EL (cell line): ENCODE measurements at regions not wholly inside any gene's neighbourhood (a gene's known extent, or its start where the extent isn't known, plus 50 kb on each side); places are given as distances from the start of the nearest gene placed in this dataset.
"Not testable (repeated sequence)": the region's sequence is repeated elsewhere in the genome, so short reads cannot be mapped to it uniquely, and the experiment has no call there.

Source experiments
- DNase-seq: peaks from one replicate; pipeline ENCODE4 v3.0.0-alpha.2; 2016

DNA sequence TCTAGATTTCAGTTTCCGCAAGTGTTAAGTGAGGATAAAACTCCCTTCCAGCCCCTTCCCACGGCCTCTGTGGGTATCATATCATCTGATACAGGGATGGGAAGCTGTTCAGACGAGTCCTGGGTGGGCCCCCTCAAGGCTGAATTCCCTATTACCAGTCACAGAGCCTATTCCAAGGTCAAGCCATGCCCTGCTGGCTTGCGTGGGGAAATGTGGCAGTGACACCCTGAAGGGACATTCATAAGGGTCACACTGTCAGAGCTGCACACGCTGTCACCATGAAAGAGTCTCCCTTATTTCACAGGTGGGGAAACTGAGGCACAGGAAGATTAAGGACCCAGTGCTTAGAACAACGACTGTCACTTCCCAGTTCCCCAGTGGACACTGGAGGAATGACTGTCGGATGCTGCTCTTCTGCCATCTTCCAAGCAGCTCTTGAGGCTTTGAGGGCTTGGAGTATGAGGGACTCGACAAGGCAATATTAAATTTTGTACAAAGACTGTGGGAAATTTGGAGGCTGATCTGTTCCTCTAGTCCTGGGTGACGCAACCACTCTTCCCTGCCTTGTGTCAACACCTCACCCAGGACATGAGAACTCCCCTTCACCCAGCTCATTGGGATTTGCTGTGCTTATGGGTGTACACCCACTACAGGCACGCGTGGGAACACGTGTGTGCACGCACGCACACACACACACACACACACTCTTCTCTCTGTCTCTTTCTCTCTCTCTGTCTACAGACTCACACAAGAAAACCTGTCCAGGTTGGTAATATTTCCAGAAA is 386.0 kb downstream of the RPS24 start:
- DNase-seq, result no peak

DNA sequence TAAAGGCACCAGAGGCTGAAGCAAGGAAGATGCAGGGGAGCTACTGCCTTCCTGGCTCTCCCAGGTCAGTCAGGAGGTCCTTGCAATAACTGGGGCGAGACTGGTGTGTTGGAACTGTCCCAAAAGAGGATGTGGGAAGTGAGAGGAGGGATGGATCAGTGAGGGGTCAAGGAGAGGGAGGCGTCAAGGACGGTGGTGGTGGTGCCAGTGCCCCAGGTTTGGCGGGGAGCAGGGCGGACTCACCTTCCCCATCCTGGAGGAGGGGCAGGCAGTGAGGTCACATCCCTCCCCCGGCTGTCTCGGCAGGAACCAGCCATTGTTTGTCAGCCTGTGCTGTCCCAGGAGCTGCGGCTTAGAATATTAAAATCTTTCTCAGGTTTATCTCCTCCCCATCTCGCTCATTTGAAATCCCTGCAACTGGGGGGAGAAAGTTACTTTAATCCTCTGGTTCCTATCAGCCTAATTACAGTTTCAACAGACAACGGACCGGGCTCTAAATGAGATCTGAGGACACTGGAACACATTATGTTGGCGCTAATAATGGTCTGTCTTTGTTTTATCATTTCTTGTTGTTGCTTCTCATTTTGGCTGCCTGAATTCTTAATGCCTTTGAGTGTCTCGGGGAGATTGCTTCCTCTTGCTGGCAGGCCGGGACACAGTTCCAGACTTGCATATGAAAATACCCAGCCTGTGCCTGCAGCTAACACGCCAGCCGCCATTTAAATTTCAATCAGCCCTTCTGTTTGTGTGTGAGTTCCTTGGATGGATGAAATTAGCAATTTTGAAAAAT is 387.5 kb downstream of the RPS24 start:
- no peak for DNase-seq

DNA sequence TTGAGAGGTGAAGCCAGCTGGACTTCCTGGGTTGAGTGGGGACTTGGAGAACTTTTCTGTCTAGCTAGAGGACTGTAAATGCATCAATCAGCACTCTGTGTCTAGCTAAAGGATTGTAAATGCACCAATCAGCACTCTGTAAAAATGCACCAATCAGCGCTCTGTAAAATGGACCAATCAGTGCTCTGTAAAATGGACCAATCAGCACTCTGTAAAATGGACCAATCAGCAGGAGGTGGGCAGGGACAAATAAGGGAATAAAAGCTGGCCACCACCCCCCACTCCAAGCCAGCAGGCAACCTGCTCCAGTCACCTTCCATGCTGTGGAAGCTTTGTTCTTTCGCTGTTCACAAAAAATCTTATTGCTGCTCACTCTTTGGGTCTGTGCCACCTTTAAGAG is 390.4 kb downstream of the RPS24 start:
- not testable (repeated sequence) for DNase-seq

DNA sequence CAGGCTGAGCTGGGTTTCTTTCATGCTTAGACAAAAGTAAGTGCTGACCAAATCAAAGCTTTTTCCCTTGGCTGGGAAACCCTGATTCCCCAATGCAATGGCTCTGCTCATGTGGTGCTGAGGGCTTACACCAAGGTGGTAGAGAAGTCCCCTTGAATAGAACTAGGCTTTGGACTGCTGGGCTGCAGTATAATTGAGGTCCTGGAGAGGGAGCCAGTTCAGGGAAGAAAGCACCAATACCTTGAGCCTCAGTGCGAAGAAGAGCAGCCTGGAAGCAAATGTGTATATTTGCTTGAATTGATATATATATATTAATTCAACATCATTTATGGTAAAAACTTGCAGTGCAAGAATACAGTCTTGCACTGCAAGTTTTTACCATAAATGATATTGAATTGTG is 391.1 kb downstream of the RPS24 start:
- DNase-seq, result no peak

DNA sequence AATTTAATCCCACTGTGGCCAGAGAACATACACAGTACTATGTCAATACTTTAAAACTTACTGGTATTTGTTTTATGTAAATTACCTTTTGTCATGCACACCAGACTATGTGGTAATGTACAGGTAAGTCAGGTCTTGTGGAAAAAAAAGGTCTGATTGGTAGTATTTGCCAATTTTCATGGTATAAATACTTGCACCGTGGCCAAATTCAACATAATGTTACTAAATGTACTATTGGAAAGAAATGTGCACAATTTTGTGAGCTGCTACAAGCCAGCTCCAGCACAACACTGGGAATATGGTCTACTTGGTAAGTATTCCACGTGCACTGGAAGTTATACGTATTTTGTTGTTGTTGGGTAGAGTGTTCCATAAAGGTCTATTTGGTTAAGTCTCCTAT is 392.5 kb downstream of the RPS24 start:
- no peak for DNase-seq

DNA sequence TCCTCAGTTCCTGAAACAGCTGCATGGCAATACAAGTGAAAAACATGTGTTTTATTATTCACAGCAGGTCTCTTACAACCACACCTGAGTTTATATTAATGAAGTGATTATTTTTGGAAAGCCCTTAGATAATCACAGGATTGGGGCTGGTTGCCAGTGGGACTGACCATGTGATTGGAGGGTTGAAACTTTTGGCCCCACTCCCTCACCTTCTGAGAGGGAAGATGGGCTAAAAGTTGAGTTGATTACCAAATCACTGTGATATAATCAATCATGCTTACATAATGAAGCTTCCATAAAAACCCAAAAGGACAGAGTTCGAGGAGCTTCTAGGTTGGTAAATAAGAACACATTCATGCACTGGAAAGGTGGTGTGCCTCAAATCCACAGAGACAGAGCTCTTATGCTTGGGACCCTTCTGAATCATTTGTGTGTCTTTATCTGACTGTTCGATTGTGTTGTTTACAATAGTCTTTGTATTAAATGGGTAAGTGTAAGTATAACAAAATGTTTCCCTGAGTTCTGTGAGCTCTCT is 393.9 kb downstream of the RPS24 start:
- no peak for DNase-seq

DNA sequence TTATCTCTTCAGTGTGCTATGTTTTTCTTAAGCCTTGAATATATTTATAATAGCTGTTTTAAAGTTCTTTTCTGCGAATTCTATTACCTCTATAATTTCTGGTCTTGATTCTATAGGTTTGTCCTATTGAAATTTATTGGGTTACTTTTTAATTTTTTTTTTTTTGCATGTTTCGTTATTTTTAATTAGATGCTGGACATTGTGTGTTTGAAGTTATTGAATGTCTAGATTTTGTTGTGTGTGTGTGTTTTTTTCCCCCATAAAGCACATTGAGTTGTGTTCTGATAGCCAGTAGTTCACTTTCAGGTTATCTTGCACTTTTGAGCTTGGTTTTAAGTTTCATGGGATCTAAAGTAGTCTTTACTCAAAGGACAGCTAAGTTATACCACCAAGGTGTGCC is 394.9 kb downstream of the RPS24 start:
- no peak for DNase-seq

DNA sequence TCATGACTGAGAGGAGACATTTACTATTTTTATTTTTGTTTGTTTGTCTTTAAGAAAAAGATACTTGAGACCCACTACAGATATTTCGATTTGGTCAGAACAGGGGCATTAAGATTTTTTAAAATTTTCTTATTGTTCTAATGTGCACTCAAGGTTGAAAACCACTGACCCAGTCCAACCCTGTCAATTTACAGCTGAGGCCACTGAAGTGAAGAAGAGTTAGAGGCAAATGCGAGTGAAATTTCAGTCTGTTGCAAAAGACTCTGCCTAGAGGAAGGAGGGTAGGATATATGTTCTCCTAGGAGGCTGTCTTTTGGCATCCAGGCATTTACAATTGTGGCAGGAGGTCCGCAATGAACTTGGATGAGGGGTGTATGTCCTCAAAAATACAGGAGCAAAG is 396.3 kb downstream of the RPS24 start:
- DNase-seq, result no peak

DNA sequence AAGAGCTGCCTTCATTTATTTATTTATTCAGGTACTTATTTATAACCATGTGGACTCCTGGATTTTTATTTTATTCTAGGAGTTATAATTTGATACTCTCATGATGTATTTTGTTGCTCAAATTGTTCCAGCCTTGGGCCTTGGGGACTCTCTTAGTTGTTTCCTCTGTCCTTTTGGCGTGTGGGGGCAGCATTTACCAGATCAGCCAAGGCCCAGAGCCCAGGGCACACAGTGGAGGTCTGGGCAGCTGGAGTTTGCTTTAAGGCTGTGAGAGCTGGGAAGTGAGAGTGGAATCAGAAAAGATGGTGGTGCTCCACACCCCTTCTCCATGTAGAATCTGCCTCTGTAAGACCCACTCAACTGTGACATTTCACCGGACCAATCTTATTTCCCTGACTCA is 398.9 kb downstream of the RPS24 start:
- DNase-seq, result no peak

DNA sequence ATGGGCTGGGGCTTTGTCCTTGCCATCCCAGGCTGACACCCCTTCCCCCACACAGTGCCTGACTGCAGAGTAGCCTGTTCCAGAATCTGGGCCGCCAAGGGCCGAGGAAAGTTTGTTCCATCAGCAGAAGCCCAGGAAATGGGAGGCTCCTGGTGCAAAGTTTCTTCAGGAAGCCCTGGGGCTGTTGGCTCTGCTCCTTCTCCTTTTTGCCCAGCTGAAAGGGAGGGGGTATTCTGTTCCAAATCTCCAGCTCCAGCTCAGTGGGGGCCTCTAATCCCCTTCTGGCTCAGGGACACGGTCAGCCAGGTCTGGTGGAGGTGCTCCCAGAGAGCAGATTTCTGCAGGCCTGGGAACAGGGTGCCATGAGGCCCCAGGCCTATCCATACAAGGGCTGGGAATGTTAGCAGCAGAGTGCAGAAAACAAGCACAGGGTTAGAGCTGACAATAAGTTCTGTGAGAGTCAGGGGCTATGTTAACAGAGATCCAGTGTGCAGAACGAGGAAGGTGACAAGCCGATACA is 399.5 kb downstream of the RPS24 start:
- no peak for DNase-seq

DNA sequence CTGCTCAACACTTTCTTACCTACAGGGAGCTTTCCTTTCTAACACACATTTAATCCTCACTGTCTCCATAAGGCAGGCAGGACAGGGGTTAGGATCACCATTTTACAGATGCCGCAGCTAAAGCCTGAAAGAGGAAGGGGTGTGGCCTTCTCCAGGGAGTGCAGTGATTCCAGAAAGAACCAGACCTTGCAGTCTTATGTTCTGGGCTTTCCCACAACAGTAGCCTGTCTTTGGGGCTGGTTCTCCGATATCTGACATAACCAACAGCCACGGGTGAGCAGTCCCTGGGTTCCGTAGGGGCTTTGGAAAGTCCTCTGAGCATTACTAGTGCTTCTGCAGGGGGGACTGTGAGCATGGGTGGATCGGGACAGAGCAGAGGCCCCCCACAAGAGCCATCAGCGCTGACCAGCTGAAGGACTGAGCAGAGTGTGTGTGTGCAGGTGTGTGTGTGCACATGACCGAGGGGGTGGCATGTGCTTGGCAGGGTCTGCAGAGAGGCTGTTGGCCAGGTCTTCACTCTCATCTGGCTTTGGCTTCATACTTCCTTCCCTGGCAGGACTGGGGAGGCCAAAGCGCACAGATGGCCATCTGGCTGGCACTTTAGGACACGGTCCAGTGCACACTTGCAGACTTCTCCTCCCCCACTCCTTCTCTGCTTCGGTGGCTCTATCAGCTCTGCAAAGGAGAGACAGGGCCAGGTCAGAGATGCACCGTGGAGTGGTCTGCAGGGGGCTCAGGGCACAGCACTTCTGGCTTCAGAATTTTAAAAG is 400.3 kb downstream of the RPS24 start:
- no peak for DNase-seq

DNA sequence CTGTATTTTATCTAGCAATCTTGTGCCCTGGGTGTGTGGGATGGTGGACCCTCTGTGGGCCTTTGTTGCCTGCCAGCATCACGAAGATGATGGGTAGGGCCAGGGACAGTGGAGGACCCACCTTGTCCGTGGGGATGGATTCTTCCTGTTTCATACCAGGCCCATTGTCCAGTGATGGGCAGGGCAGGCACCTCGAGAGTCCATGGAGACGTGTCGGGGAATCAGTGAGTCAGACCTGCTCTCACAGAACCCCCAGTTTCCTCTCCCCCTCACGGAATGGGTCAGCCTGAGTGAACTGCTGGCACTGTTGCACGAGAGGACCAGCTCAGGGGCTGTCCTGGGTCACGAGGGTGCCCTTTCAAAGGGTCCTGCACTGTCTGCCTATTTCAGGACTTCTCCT is 401.2 kb downstream of the RPS24 start:
- DNase-seq, result no peak

DNA sequence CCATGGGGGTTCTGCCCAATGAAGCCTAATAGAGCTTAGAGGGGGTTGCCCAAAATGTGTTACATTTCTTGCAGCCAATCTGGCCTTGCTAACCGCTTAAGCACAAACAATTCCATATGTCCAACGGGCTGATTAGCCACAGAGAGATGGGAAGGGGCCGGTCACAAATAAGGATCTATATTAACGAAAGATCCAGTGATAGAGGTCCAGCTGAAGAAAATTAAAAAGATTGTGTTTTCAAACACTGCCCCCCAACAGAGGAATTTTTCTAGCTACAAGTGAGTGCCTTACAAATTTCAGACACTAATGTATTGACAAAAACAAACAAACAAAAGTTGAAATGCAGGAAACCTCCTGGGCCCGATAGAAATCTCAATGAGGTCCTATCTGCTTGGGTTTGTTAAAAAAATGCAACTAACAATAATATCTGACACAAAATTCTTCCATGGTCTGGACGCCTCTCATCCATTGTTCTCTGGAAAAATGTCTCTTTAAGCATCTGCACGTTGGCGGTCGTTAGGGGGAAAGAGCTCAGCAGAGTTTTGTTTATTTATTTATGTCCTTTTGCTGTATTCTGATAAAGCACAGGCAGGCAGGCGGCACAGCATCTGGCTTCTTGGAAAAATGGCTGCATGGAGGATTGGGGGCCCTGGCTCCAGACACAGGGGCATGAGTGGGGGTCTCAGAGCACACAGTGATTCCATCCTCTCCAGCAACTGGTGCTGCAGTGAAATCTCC is 402.0 kb downstream of the RPS24 start:
- DNase-seq, result no peak

DNA sequence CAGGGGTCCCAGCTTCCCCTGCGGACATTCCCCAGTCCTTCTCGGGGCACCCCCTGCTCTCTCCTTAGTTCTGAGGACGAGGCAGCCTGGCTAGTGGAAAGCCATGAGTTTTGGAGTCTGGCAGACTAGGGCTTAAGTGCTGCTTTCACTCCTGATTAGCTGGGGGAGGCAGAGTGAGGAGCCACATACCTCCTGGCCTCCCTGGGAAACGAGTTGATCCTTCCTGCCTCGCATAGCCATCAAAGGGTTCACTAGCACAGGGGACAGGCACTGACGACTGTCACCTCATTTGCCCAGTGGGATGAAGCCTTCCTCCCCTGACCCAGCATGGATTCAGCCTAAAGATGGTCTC is 402.5 kb downstream of the RPS24 start:
- no peak for DNase-seq

DNA sequence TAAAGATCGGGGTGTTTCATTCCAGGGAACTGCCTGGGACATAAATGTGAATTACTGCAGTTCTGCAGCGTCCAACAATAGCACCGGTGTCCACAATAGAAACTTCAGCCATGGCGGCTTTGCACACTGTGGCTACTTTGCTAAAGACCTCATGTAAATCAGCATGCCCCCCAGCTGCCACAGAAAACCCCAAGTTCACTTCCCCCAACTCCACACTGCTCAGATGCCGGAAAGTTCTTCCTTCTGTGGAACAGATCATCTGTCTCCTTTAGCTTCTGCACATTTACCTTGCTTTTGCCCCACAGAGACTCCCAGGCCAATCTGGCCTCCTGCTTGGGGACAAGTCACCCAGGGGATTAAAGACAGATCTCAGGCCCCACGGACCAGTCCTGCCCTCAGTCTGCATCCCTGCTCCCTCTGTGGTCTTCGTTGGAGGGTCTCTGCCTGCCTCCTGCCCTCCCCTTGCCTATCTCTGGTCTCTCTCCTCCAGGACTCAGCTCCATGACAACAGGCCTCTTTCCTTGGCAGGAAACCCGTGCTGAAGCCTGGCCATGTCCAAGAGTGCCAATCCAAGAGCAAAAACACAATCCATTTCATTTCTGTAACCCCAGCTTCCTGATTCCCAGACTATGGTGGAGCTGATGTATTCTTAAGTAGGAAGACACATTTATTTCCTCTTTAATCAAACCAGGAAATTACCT is 403.2 kb downstream of the RPS24 start:
- DNase-seq, result no peak

DNA sequence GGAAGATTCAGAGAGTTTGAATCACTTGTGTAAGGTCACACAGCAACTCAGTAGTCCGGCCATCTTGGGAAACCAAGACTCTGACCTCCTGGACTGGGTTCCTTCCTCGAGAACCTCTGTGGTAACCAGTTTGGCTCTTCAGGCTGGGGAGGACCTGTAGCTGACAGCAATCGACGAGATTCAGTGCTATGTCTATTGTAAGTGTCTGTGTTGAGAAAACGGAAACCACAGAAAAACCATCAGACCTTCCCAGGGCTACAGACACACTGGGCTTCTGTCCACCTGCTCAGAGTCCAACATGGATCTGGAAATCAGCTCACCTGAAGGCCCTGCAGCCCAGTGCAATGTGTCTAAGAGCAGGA is 403.7 kb downstream of the RPS24 start:
- DNase-seq, result no peak

DNA sequence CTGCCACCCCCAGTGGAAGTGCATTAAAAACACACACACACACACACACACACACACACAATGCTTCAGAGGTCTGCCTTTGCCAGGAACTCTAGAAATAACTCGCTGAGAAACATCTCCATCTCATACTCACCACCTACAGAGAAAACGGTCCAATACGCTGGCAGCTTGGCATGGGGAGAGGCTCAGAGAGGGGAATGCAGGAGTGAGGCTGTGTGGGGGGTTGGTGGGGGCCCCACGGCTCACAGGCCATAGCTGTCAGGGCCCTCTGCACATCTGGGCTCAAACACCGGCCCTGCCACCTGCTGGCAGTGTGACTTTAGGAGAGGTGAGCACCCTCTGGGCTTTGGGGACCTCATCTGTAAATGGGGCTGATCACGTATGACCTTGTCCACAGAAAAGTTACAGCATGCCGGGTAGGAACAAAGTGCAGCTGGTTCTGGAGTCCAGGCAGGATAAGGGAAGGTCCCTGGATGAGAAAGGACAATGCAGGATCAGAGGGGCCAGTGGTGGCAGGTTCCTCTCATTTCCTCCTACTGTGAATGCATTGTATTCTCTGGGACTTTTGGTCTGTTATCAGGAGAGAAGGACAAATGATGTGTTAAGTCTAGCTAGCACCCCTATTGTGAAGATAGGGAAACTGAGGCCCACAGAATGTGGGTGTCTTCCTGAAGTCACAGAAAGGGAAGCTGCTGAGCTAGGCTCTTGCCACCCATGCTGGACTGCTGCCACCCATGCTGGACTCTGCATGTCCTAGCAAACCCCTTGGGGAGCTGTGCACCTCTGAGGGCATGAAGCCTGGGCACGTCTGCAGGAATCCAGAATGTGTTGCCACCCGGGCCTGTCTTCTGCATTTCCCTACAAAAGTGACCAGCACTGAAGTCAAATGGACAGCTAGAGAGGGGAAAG is 404.6 kb downstream of the RPS24 start:
- no peak for DNase-seq

DNA sequence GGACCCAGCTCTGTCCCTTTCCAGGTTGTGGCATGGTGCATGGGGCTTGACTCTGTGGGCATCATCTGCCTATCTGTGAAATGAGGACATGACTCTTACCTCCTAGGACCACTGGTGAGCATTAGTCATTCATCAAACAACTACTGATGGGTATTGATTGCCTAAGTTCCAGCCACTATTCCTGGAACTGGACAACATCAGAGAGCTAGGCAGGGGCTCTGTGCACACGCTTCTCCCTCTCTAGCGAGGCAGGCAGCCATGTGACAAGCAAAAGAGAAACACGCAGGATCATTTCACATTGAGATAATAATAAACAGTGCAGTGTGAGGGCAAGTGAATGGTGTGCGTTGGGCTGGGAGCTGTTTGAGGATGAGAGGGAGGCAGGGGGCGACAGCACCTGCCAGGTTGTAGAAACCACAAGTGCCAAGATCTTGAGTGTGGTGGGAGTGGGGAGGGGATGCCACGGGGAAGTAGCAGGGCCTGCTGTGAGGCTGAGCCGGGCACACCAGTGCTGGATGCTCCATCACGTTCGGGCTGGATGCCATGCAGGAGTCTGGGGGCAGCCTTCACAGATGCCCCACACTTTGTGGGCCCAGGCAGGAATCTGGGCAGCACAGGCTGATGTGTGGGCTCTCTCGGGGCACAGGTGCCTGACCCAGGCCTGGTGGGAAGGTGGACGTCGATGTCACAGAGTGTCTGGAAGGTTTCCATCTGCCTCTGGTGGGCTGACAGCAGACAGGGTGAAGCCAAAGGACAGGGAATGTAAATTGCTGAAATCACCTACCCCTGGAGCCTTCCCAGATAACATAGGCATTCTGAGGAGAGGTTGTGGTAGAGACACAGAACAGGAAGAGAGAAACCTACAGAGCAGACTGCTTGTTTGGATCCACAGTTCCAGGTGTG is 405.5 kb downstream of the RPS24 start:
- DNase-seq, result no peak

DNA sequence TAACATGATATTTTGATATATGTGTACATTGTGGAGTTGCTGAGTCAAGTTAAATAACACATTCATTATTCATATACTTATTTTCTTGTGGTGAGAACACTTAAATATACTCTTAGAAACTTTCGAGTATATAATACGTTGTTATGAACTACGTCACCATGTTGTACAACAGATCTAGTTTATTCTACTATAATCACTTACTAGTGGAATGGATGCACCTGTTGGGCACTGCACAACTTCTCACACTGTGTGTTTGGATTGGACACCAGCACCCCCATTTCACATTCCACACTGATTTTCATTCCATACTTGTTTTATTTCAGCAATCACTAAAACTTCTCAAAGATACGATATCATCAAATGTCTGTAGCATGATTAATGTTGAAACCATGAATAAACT is 407.3 kb downstream of the RPS24 start:
- DNase-seq, result no peak

DNA sequence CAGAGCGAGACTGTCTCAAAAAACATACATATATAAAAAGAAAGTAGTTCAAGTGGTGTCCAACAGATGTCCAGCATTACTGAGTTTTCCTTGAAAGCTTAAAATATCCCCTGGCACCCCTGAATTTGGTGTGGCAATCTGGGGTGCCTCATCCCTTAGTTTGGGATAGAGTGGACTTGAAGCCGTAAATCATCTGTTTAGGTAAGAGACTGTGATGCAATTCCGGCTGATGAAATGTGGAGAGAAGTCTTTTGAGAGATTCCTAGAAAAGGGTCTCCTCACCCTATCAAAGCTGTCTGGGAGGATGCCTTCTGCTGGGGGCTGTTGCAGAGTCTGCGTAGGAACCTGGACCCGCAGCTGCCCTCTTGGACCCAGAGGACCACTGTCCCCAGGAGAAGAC is 408.0 kb downstream of the RPS24 start:
- no peak for DNase-seq
